ENCODE measurements at regions not wholly inside any gene's neighbourhood (a gene's known extent, or its start where the extent isn't known, plus 50 kb on each side); places are given as distances from the start of the nearest gene placed in this dataset.

DNA sequence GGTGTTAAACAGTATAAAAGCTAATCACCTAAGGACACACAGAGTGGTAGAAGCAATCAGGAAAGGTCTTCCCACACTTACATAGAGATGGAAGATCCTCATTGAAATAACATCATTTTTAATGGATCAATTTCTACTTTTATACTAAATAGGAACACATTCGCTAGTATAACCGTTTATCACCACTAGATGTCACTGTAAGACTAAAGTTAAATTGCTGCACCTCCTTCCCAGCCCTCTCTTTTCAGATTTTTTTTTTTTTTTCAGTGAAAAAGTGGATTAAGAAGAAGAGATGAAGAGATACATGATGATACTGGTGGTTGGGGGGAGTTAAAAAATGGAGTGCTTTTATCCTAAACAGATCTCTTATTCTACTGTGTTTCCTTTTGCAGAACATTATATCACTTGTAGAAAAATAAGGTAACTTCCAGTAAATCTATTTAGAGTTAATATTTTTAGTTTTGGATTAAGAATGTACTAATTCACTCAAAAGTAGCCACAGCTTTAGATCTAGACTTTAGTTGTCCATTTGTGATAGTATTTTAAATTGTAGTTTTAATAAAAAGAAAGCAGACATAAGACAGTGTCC is 116.9 kb upstream of the ARRDC3 start:
- Histone ChIP-seq H3K4me3 (no peak overlapping the region), H3K36me3 (no peaks in the 10 kb centered on the region), H3K27me3 (ENCODE audit: low read depth) (no peaks in the 10 kb centered on the region), H3K4me1 (no peaks in the 10 kb centered on the region), H3K9me3 (no peaks in the 10 kb centered on the region), H3K27ac (no peak overlapping the region)
- intact Hi-C loops (cut with DNase I): no loop called here
- DNase-seq: no peak
- ATAC-seq: peak in 1 of 2 donors; percentile 57
- TF ChIP-seq, protein P1, sequence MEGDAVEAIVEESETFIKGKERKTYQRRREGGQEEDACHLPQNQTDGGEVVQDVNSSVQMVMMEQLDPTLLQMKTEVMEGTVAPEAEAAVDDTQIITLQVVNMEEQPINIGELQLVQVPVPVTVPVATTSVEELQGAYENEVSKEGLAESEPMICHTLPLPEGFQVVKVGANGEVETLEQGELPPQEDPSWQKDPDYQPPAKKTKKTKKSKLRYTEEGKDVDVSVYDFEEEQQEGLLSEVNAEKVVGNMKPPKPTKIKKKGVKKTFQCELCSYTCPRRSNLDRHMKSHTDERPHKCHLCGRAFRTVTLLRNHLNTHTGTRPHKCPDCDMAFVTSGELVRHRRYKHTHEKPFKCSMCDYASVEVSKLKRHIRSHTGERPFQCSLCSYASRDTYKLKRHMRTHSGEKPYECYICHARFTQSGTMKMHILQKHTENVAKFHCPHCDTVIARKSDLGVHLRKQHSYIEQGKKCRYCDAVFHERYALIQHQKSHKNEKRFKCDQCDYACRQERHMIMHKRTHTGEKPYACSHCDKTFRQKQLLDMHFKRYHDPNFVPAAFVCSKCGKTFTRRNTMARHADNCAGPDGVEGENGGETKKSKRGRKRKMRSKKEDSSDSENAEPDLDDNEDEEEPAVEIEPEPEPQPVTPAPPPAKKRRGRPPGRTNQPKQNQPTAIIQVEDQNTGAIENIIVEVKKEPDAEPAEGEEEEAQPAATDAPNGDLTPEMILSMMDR (IDR thresholded peaks at IDR 0.05): peak; percentile 63

DNA sequence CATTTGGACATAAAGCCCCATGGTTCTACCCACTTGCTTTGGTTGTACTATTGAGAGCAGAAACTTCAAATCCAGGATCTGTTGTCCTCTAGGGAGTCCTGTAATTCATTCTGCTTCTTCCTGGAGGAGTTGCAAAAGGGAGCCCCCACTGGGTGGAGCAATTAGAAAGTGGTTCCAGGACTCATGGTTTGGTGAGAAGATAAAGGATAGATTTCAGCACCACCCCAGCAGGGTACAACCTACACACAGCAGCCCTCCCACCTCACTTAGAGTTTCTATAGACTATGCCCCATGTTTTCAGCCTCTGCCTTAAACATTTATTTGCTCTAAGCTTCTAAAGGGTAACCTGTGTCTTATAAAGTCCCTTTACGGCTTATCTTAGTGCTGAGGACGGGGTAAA is 112.6 kb upstream of the ARRDC3 start:
- TF ChIP-seq, protein P1 (IDR thresholded peaks at IDR 0.05): no peak
- Histone ChIP-seq H3K4me1 (no peaks in the 10 kb centered on the region), H3K27me3 (ENCODE audit: low read depth) (no peaks in the 10 kb centered on the region), H3K9me3 (no peaks in the 10 kb centered on the region), H3K4me3 (no peak overlapping the region), H3K27ac (no peak overlapping the region), H3K36me3 (no peaks in the 10 kb centered on the region)
- intact Hi-C loops (cut with DNase I): no loop called here
- ATAC-seq (no peak), DNase-seq (no peak)

DNA sequence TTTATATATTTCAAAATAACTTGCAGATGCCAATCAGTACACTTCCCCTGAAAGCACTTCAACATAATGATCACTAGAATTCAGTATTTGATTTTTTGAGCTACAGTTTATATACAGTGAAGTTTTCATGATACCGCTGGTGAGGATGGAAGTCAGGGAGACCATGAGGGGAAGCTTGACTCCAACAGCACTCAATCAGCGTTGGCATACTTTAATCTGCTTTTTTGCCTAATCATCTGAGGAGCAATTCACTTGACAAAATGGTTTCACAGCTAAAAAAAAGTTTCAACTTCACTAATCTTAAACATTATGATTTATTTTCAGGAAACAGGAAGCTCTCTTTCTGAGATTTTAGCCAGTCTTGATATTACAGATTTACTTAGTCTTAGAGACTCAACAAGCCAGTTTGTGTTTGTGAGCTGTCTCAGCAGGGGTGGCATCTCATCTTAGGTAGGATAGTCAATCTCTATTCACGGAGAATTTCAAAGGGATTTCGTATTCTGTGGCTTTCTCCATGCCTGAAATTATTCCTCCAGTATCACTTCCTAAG is 111.4 kb upstream of the ARRDC3 start:
- intact Hi-C loops (cut with DNase I): no loop called here
- TF ChIP-seq, protein P1 (IDR thresholded peaks at IDR 0.05): no peak
- no peak overlapping the region for H3K4me3 ChIP-seq
- ATAC-seq (no peak), DNase-seq (no peak)
- H3K27me3 ChIP-seq (ENCODE audit: low read depth): no peaks in the 10 kb centered on the region
- H3K9me3 ChIP-seq: no peaks in the 10 kb centered on the region
- no peak overlapping the region for H3K27ac ChIP-seq
- H3K4me1 ChIP-seq: no peaks in the 10 kb centered on the region
- no peaks in the 10 kb centered on the region for H3K36me3 ChIP-seq

DNA sequence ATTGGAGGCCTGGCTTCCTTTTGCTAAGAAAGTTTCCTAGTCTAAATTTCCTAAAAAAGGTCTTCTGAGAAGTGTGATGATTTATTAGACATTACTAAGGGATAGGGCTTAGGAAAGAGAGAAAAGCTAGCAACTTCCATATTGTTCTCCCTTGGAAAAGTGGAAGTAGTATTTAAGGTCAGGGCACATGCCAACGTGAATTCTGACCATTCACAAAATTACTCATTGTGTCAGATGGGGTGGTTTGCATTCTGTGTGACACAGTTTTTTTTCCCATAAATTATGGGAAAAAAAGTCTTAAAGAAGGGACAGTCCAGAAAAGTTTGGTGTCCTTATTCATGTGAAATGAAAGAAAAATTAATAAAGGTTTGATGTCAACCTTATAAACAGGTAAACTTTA is 110.0 kb upstream of the ARRDC3 start:
- H3K27ac ChIP-seq: no peak overlapping the region
- H3K9me3 ChIP-seq: no peaks in the 10 kb centered on the region
- H3K27me3 ChIP-seq (ENCODE audit: low read depth): no peaks in the 10 kb centered on the region
- no peaks in the 10 kb centered on the region for H3K36me3 ChIP-seq
- ATAC-seq (no peak), DNase-seq (no peak)
- no peak overlapping the region for H3K4me3 ChIP-seq
- no peaks in the 10 kb centered on the region for H3K4me1 ChIP-seq
- TF ChIP-seq, protein P1 (IDR thresholded peaks at IDR 0.05): no peak
- intact Hi-C loops (cut with DNase I): no loop called here

DNA sequence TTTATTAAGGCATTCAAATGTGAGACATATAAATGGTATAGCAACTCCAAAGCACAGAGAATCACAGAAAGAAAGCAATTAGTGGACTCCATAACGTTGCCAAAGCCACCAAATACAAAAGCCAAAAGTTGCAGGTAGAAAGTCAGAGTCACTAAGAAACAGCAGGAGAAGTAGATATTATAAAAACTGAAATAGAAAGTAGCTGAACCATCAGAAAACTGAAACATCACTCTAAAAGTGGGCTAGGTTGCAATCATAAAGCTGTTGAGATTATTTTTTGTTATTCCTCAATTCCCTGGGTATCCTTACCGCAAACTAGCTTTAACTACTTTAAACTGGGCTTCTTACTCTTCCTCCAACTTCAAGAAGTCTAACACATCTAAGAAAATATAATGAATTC is 108.1 kb upstream of the ARRDC3 start:
- intact Hi-C loops (cut with DNase I): no loop called here
- no peak for DNase-seq
- no peak overlapping the region for H3K4me3 ChIP-seq
- TF ChIP-seq, protein P1 (IDR thresholded peaks at IDR 0.05): no peak
- no peak for ATAC-seq
- H3K27me3 ChIP-seq (ENCODE audit: low read depth): no peaks in the 10 kb centered on the region
- H3K4me1 ChIP-seq: no peaks in the 10 kb centered on the region
- no peak overlapping the region for H3K27ac ChIP-seq
- no peaks in the 10 kb centered on the region for H3K36me3 ChIP-seq
- no peaks in the 10 kb centered on the region for H3K9me3 ChIP-seq

Measured in lower lobe of right lung (tissue), 2 donors.